ENCODE measurements at regions not wholly inside any gene's neighbourhood (a gene's known extent, or its start where the extent isn't known, plus 50 kb on each side); places are given as distances from the start of the nearest gene placed in this dataset.
"Not testable (repeated sequence)": the region's sequence is repeated elsewhere in the genome, so short reads cannot be mapped to it uniquely, and the experiment has no call there.

- TF ChIP-seq, protein P1, sequence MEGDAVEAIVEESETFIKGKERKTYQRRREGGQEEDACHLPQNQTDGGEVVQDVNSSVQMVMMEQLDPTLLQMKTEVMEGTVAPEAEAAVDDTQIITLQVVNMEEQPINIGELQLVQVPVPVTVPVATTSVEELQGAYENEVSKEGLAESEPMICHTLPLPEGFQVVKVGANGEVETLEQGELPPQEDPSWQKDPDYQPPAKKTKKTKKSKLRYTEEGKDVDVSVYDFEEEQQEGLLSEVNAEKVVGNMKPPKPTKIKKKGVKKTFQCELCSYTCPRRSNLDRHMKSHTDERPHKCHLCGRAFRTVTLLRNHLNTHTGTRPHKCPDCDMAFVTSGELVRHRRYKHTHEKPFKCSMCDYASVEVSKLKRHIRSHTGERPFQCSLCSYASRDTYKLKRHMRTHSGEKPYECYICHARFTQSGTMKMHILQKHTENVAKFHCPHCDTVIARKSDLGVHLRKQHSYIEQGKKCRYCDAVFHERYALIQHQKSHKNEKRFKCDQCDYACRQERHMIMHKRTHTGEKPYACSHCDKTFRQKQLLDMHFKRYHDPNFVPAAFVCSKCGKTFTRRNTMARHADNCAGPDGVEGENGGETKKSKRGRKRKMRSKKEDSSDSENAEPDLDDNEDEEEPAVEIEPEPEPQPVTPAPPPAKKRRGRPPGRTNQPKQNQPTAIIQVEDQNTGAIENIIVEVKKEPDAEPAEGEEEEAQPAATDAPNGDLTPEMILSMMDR (IDR thresholded peaks at IDR 0.05; ENCODE audit: insufficient read depth, missing control alignments), result no peak
- no peak for DNase-seq (ENCODE audit: insufficient read length, low spot score)
- no peak for FAIRE-seq
Observed at GRCh38 chr2:212727751-212728150, 189.1 kb upstream of the ERBB4 start.

- TF ChIP-seq, protein P1 (IDR thresholded peaks at IDR 0.05; ENCODE audit: insufficient read depth, missing control alignments), result no peak
- FAIRE-seq, result no peak
- no peak for DNase-seq (ENCODE audit: insufficient read length, low spot score)
Observed at GRCh38 chr2:212726403-212726802, 187.8 kb upstream of the ERBB4 start.

DNA sequence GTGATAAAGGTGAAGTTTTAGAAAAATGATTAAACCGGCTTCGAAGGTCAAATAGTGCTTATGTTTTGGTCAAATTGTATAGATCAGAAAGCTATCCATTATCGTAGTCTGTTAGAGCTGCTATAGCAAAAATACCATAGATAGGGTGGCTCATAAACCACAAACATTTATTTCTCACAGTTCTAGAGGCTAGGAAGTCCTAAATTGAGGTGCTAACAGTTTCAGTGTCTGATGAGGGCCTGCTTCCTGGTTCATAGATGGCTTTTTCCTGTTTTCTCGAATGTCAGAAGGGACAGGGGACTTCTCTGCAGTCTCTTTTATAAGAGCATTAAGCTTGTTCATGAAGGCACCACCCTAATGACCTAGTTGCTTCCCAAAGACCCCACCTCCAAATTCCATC, 186.6 kb upstream of the ERBB4 start:
- TF ChIP-seq, protein P1 (IDR thresholded peaks at IDR 0.05; ENCODE audit: insufficient read depth, missing control alignments), result no peak
- DNase-seq (ENCODE audit: insufficient read length, low spot score) (no peak), FAIRE-seq (no peak)

DNA sequence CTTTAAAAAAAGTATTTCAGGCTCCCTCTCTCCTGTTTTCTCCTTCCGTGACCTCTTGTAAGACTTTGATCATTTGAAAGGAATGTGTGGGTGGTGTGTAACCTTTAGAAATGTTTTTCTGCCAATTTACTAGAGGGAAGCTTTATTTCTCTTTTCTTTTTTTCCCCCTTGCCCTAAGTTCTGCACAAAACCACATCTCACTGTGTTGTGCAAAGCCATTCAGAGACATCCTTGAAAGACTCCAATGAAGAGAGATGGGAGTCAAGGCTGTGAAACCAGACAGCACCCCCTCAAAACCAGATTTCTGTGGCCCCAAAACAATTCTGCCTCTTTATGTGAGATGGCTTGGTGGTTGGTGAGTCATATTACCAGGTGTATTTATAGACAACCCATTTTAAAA, 184.6 kb upstream of the ERBB4 start:
- FAIRE-seq (no peak), DNase-seq (ENCODE audit: insufficient read length, low spot score) (no peak)
- TF ChIP-seq, protein P1 (IDR thresholded peaks at IDR 0.05; ENCODE audit: insufficient read depth, missing control alignments), result no peak

GRCh38 chr2:212722046-212722445, 183.4 kb upstream of the ERBB4 start:
- DNase-seq (ENCODE audit: insufficient read length, low spot score) (no peak), FAIRE-seq (no peak)
- TF ChIP-seq, protein P1 (IDR thresholded peaks at IDR 0.05; ENCODE audit: insufficient read depth, missing control alignments), result no peak

DNA sequence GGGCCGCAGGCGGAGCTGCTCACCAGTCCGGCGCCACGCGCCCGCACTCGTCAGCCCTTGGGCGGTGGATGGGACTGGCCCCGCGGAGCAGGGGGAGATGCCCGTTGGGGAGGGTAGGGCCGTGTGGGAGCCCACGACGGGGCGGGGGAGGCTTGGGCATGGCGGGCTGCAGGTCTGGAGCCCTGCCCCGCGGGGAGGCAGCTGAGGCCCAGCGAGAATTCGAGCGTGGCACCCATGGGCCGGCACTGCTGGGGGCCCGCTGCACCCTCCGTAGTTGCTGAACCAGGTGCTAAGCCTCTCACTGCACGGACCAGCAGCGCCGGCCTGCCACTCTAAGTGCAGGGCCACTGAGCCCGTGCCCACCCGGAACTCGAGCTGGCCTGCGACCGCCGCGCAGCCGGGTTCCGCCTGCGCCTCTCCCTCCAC, 182.4 kb upstream of the ERBB4 start:
- TF ChIP-seq, protein P1 (IDR thresholded peaks at IDR 0.05; ENCODE audit: insufficient read depth, missing control alignments), result no peak
- no peak for DNase-seq (ENCODE audit: insufficient read length, low spot score)
- FAIRE-seq, result no peak

DNA sequence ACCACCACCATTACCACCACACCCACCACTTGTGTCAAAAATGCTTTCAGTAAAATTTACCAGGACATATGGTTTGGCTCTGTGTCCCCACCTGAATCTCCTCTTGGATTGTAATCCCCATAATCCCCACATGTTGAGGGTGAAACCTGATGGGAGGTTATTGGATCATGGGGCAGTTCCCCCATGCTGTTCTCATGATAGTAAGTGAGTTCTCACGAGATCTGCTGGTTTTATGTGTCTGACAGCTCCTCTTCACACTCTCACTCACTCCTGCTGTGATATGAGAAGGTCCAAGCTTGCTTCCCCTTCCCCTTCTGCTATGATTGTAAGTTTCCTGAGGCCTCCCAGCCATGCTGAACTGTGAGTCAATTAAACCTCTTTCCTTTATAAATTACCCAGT, 176.8 kb upstream of the ERBB4 start:
- not testable (repeated sequence) for DNase-seq (ENCODE audit: insufficient read length, low spot score); FAIRE-seq

- FAIRE-seq (no peak), DNase-seq (ENCODE audit: insufficient read length, low spot score) (no peak)
- TF ChIP-seq, protein P1 (IDR thresholded peaks at IDR 0.05; ENCODE audit: insufficient read depth, missing control alignments), result no peak
Observed at GRCh38 chr2:212713681-212714080, 175.1 kb upstream of the ERBB4 start.

All from D721Med (cell line).